NCI-H510A treated with DMSO at 0.1 percent for 48 hours (cell line): ENCODE measurements at regions not wholly inside any gene's neighbourhood (a gene's known extent, or its start where the extent isn't known, plus 50 kb on each side); places are given as distances from the start of the nearest gene placed in this dataset.
"Not testable (repeated sequence)": the region's sequence is repeated elsewhere in the genome, so short reads cannot be mapped to it uniquely, and the experiment has no call there.

Experiments used
- DNase-seq: peaks from one replicate; lab custom pipeline; 2025; lab: John Stamatoyannopoulos, UW

- DNase-seq: no peak
These were observed 125.1 kb upstream of the KCTD7 start for GRCh38 chr7:66503551-66504031.

GRCh38 chr7:66504131-66504530 is 124.5 kb upstream of the KCTD7 start:
- no peak for DNase-seq

GRCh38 chr7:66505009-66505408 is 123.7 kb upstream of the KCTD7 start:
- DNase-seq: no peak

GRCh38 chr7:66505531-66506451 is 122.9 kb upstream of the KCTD7 start:
- DNase-seq: peak; percentile 22

GRCh38 chr7:66506703-66507102 is 122.0 kb upstream of the KCTD7 start:
- not testable (repeated sequence) for DNase-seq

- DNase-seq: no peak
These were observed 120.9 kb upstream of the KCTD7 start for GRCh38 chr7:66507764-66508296.

- DNase-seq: no peak
These were observed 120.2 kb upstream of the KCTD7 start for GRCh38 chr7:66508431-66508830.

- no peak for DNase-seq
These were observed 114.6 kb upstream of the KCTD7 start for GRCh38 chr7:66514050-66514449.

- no peak for DNase-seq
These were observed 111.3 kb upstream of the KCTD7 start for GRCh38 chr7:66517212-66517909.

- no peak for DNase-seq
These were observed 110.5 kb upstream of the KCTD7 start for GRCh38 chr7:66518151-66518691.

- DNase-seq: no peak
These were observed 107.0 kb upstream of the KCTD7 start for GRCh38 chr7:66521675-66522074.

- peak; percentile 2 for DNase-seq
These were observed 106.2 kb upstream of the KCTD7 start for GRCh38 chr7:66522518-66522917.

- no peak for DNase-seq
These were observed 105.3 kb upstream of the KCTD7 start for GRCh38 chr7:66523409-66523808.

GRCh38 chr7:66524738-66525137 is 103.9 kb upstream of the KCTD7 start:
- no peak for DNase-seq

GRCh38 chr7:66526782-66527181 is 101.9 kb upstream of the KCTD7 start:
- DNase-seq: not testable (repeated sequence)

GRCh38 chr7:66528652-66529051 is 100.0 kb upstream of the KCTD7 start:
- DNase-seq: no peak

GRCh38 chr7:66529883-66530610 is 98.6 kb upstream of the KCTD7 start:
- DNase-seq: no peak

- DNase-seq: no peak
These were observed 93.0 kb upstream of the KCTD7 start for GRCh38 chr7:66535414-66536329.

- DNase-seq: no peak
These were observed 91.3 kb upstream of the KCTD7 start for GRCh38 chr7:66537380-66537779.

GRCh38 chr7:66537876-66538275 is 90.8 kb upstream of the KCTD7 start:
- DNase-seq: no peak

- no peak for DNase-seq
These were observed 89.4 kb upstream of the KCTD7 start for GRCh38 chr7:66539264-66539623.
